ENCODE measurements at regions not wholly inside any gene's neighbourhood (a gene's known extent, or its start where the extent isn't known, plus 50 kb on each side); places are given as distances from the start of the nearest gene placed in this dataset.

DNA sequence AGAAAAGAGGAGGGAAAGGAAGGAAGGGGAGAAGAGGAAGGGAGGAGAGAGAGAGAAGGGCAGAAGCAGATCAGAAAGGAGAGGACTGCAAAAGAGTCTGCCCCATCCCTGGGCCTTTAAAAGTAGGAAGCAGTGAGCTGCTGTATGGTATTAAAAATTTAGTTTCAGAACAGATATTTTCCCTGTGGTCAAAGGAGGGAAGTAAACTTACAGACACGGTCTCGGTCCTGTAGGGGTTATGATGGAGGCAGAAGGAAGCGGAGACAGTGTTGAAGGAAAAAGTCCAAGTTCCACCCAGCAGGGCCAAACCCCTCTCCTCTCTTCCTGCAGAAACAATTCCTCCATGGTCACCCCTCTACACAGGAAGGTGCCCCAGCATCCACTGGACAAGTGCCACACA, 122.0 kb upstream of the PROK2 start:
- Histone ChIP-seq H3K4me1 (peaks cover 11% of the 10 kb centered on the region), H3K27ac (replicated peaks) (no peak overlapping the region), H3K36me3 (no peaks in the 10 kb centered on the region), H3K27me3 (ENCODE audit: low read depth) (peaks cover 41% of the 10 kb centered on the region), H3K4me3 (no peak overlapping the region), H3K9me3 (replicated peaks) (no peaks in the 10 kb centered on the region)
- no peak for TF ChIP-seq CTCF (IDR thresholded peaks at IDR 0.05; ENCODE audit: borderline replicate concordance)
- intact Hi-C loops (cut with micrococcal nuclease), result no loop called here
- DNase-seq, result no peak

GRCh38 chr3:71905426-71905825, 120.5 kb upstream of the PROK2 start:
- Histone ChIP-seq H3K4me1 (peaks cover 11% of the 10 kb centered on the region), H3K4me3 (no peak overlapping the region), H3K36me3 (no peaks in the 10 kb centered on the region), H3K9me3 (replicated peaks) (no peaks in the 10 kb centered on the region), H3K27me3 (ENCODE audit: low read depth) (peaks cover 49% of the 10 kb centered on the region), H3K27ac (replicated peaks) (no peak overlapping the region)
- intact Hi-C loops (cut with micrococcal nuclease), result no loop called here
- no peak for DNase-seq
- no peak for TF ChIP-seq CTCF (IDR thresholded peaks at IDR 0.05; ENCODE audit: borderline replicate concordance)

GRCh38 chr3:71903936-71904335, 119.0 kb upstream of the PROK2 start:
- intact Hi-C loops (cut with micrococcal nuclease), result no loop called here
- no peak for DNase-seq
- Histone ChIP-seq H3K9me3 (replicated peaks) (no peaks in the 10 kb centered on the region), H3K4me3 (no peak overlapping the region), H3K4me1 (peaks cover 11% of the 10 kb centered on the region), H3K27ac (replicated peaks) (no peak overlapping the region), H3K36me3 (no peaks in the 10 kb centered on the region), H3K27me3 (ENCODE audit: low read depth) (peaks cover 39% of the 10 kb centered on the region)
- no peak for TF ChIP-seq CTCF (IDR thresholded peaks at IDR 0.05; ENCODE audit: borderline replicate concordance)

DNA sequence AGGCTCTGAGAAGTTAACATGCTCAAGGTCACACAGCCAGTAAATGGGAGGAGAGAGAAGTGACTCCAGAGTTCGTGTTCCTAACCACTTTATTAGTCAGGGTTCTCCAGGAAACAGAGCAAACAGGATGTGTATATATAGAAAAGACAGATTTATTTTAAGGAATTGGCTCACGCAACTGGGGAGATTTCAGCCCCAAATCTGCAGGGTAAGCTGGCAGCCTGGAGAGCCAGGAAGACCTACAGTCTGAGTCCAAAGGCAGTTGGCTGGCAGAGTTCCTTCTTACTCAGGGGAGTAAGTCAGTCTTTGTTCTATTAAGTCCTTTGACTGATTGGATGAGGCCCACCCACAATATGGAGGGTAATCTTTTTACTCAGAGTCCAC, 118.2 kb upstream of the PROK2 start:
- TF ChIP-seq CTCF (IDR thresholded peaks at IDR 0.05; ENCODE audit: borderline replicate concordance), result no peak
- Histone ChIP-seq H3K9me3 (replicated peaks) (no peaks in the 10 kb centered on the region), H3K36me3 (no peaks in the 10 kb centered on the region), H3K27ac (replicated peaks) (no peak overlapping the region), H3K27me3 (ENCODE audit: low read depth) (peaks cover 39% of the 10 kb centered on the region), H3K4me1 (peaks cover 9% of the 10 kb centered on the region), H3K4me3 (no peak overlapping the region)
- no peak for DNase-seq
- intact Hi-C loops (cut with micrococcal nuclease), result no loop called here

GRCh38 chr3:71902258-71903111, 117.5 kb upstream of the PROK2 start:
- Histone ChIP-seq H3K27ac (replicated peaks) (no peak overlapping the region), H3K9me3 (replicated peaks) (no peaks in the 10 kb centered on the region), H3K27me3 (ENCODE audit: low read depth) (peaks cover 39% of the 10 kb centered on the region), H3K4me3 (no peak overlapping the region), H3K4me1 (peaks cover 3% of the 10 kb centered on the region), H3K36me3 (no peaks in the 10 kb centered on the region)
- no peak for TF ChIP-seq CTCF (IDR thresholded peaks at IDR 0.05; ENCODE audit: borderline replicate concordance)
- intact Hi-C loops (cut with micrococcal nuclease), result no loop called here
- no peak for DNase-seq
